ENCODE measurements at regions not wholly inside any gene's neighbourhood (a gene's known extent, or its start where the extent isn't known, plus 50 kb on each side); places are given as distances from the start of the nearest gene placed in this dataset.
A peak's percentile ranks its signal among the peaks of the same experiment; 100 is the strongest.

GRCh38 chr12:43113135-43113534 lies 438.9 kb downstream of the ADAMTS20 start:
- TF ChIP-seq CTCF (IDR thresholded peaks at IDR 0.05) (peak; percentile 28), EZH2 (IDR thresholded peaks at IDR 0.05) (no peak), EZH2phosphoT487 (IDR thresholded peaks at IDR 0.05) (no peak)
